ENCODE measurements at regions not wholly inside any gene's neighbourhood (a gene's known extent, or its start where the extent isn't known, plus 50 kb on each side); places are given as distances from the start of the nearest gene placed in this dataset.
"Not testable (repeated sequence)": the region's sequence is repeated elsewhere in the genome, so short reads cannot be mapped to it uniquely, and the experiment has no call there.

- Histone ChIP-seq H3K9me3 (no peaks in the 10 kb centered on the region), H3K4me3 (no peak overlapping the region), H3K4me1 (ENCODE audit: control insufficient read depth in 1 of 2, low read depth in 2 of 2) (no peaks in the 10 kb centered on the region), H3K27me3 (replicated peaks; ENCODE audit: insufficient read depth) (no peaks in the 10 kb centered on the region), H3K27ac (no peak overlapping the region), H3K36me3 (no peaks in the 10 kb centered on the region)
- no peak for TF ChIP-seq CTCF (IDR thresholded peaks at IDR 0.05)
- ATAC-seq (ENCODE audit: insufficient number of reproducible peaks, low FRiP score, low read depth): no peak
- no peak for DNase-seq (ENCODE audit: low spot score)
These were observed 236.9 kb upstream of the SFSWAP start for GRCh38 chr12:131473741-131474709.

- not testable (repeated sequence) for DNase-seq (ENCODE audit: low spot score); H3K27me3 ChIP-seq (replicated peaks; ENCODE audit: insufficient read depth); H3K4me1 ChIP-seq (ENCODE audit: control insufficient read depth in 1 of 2, low read depth in 2 of 2); H3K4me3 ChIP-seq; H3K27ac ChIP-seq; H3K36me3 ChIP-seq; ATAC-seq (ENCODE audit: insufficient number of reproducible peaks, low FRiP score, low read depth); H3K9me3 ChIP-seq
These were observed 235.9 kb upstream of the SFSWAP start for GRCh38 chr12:131475012-131475411.

- no peaks in the 10 kb centered on the region for H3K36me3 ChIP-seq
- no peak for TF ChIP-seq CTCF (IDR thresholded peaks at IDR 0.05)
- no peaks in the 10 kb centered on the region for H3K4me1 ChIP-seq (ENCODE audit: control insufficient read depth in 1 of 2, low read depth in 2 of 2)
- no peaks in the 10 kb centered on the region for H3K9me3 ChIP-seq
- H3K27ac ChIP-seq: no peak overlapping the region
- H3K27me3 ChIP-seq (replicated peaks; ENCODE audit: insufficient read depth): no peaks in the 10 kb centered on the region
- ATAC-seq (ENCODE audit: insufficient number of reproducible peaks, low FRiP score, low read depth): no peak
- no peak overlapping the region for H3K4me3 ChIP-seq
- DNase-seq (ENCODE audit: low spot score): no peak
These were observed 233.3 kb upstream of the SFSWAP start for GRCh38 chr12:131477613-131478012.

- H3K27ac ChIP-seq: no peak overlapping the region
- DNase-seq (ENCODE audit: low spot score): no peak
- no peaks in the 10 kb centered on the region for H3K9me3 ChIP-seq
- no peaks in the 10 kb centered on the region for H3K27me3 ChIP-seq (replicated peaks; ENCODE audit: insufficient read depth)
- H3K4me1 ChIP-seq (ENCODE audit: control insufficient read depth in 1 of 2, low read depth in 2 of 2): no peaks in the 10 kb centered on the region
- ATAC-seq (ENCODE audit: insufficient number of reproducible peaks, low FRiP score, low read depth): no peak
- no peak overlapping the region for H3K4me3 ChIP-seq
- H3K36me3 ChIP-seq: no peaks in the 10 kb centered on the region
- TF ChIP-seq CTCF (IDR thresholded peaks at IDR 0.05): no peak
These were observed 232.4 kb upstream of the SFSWAP start for GRCh38 chr12:131478468-131478867.

- TF ChIP-seq CTCF (IDR thresholded peaks at IDR 0.05): no peak
These were observed 228.7 kb upstream of the SFSWAP start for GRCh38 chr12:131482199-131482598.

More at GRCh38 chr12:131482199-131482598, 228.7 kb upstream of the SFSWAP start:
- DNase-seq (ENCODE audit: low spot score) (no peak), ATAC-seq (ENCODE audit: insufficient number of reproducible peaks, low FRiP score, low read depth) (no peak)
- H3K4me3 ChIP-seq: no peak overlapping the region
- no peaks in the 10 kb centered on the region for H3K27me3 ChIP-seq (replicated peaks; ENCODE audit: insufficient read depth)
- no peak overlapping the region for H3K27ac ChIP-seq
- H3K9me3 ChIP-seq: no peaks in the 10 kb centered on the region
- no peaks in the 10 kb centered on the region for H3K36me3 ChIP-seq
- H3K4me1 ChIP-seq (ENCODE audit: control insufficient read depth in 1 of 2, low read depth in 2 of 2): no peaks in the 10 kb centered on the region

All from thoracic aorta (tissue), 2 donors.